ENCODE measurements at regions not wholly inside any gene's neighbourhood (a gene's known extent, or its start where the extent isn't known, plus 50 kb on each side); places are given as distances from the start of the nearest gene placed in this dataset.

DNA sequence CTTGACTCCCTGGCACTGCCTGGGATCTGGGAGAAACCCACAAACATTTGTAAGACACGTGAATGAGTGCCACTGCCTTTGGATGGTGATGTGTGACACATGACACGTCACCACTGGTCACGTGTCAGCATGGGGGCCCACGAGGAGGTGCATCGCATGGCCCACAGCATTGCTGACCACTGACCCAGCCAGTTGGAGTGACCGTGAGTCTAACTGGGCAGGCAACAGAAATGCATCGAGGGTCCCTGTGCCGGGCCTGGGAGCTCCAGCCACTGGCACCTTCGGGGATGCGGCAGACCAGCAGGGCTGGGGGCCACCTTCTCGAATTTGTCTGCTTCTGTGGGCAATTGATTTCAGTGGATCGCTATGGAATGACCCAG is 121.9 kb upstream of the HDAC4 start:
- TF ChIP-seq, protein P1, sequence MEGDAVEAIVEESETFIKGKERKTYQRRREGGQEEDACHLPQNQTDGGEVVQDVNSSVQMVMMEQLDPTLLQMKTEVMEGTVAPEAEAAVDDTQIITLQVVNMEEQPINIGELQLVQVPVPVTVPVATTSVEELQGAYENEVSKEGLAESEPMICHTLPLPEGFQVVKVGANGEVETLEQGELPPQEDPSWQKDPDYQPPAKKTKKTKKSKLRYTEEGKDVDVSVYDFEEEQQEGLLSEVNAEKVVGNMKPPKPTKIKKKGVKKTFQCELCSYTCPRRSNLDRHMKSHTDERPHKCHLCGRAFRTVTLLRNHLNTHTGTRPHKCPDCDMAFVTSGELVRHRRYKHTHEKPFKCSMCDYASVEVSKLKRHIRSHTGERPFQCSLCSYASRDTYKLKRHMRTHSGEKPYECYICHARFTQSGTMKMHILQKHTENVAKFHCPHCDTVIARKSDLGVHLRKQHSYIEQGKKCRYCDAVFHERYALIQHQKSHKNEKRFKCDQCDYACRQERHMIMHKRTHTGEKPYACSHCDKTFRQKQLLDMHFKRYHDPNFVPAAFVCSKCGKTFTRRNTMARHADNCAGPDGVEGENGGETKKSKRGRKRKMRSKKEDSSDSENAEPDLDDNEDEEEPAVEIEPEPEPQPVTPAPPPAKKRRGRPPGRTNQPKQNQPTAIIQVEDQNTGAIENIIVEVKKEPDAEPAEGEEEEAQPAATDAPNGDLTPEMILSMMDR (IDR thresholded peaks at IDR 0.05; ENCODE audit: unreplicated experiment in 3 of 3) = no peak
- Mint-ChIP-seq H3K27ac (no peak overlapping the region), H3K4me1 (peaks cover 18% of the 10 kb centered on the region), H3K4me3 (no peak overlapping the region), H3K9me3 (peaks cover 3% of the 10 kb centered on the region), H3K36me3 (ENCODE audit: low read depth) (no peaks in the 10 kb centered on the region), H3K27me3 (ENCODE audit: low read depth) (peaks cover 4% of the 10 kb centered on the region)

DNA sequence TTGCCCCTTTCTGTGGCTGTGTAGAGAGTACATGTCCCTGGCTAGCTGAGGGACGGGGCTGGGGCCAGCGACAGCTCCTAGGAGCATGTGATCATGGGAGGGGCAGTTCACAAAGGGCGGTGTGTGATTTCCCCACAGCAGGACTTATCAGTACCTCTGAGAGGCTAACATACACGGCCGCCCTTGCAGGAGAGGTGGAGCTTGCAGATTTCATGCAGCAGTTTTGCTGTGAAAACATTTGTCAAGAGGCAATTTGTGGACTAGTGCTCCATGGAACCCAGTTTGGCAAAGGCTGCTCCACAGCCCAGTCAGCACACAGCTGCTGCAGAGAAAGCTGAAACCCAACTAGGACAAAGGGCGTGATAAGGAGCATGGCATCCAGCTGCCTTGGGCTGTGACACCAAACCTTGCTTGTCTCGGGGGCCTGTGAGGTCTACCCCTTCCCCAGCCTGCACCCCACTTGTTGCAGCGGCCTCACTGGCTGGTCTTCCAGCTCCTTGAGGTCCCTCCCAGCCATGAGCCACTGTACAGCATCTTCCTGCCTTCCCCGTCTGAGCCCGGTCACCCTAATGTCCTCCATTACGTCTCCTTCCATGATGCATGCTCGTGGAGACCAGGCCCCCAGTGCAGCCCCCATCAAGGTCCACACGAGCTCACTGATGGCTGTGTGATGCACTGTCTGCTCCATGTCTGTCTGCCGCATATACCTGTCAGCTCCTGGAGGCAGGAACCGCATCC is 121.4 kb upstream of the HDAC4 start:
- peaks cover 3% of the 10 kb centered on the region for H3K9me3 Mint-ChIP-seq
- peak overlapping the region in 1 of 3 experiments; percentile 59 for H3K27ac Mint-ChIP-seq
- H3K4me1 Mint-ChIP-seq = peaks cover 18% of the 10 kb centered on the region
- no peaks in the 10 kb centered on the region for H3K36me3 Mint-ChIP-seq (ENCODE audit: low read depth)
- H3K4me3 Mint-ChIP-seq = no peak overlapping the region
- TF ChIP-seq, protein P1 (IDR thresholded peaks at IDR 0.05; ENCODE audit: unreplicated experiment in 3 of 3) = no peak
- H3K27me3 Mint-ChIP-seq (ENCODE audit: low read depth) = peaks cover 4% of the 10 kb centered on the region

DNA sequence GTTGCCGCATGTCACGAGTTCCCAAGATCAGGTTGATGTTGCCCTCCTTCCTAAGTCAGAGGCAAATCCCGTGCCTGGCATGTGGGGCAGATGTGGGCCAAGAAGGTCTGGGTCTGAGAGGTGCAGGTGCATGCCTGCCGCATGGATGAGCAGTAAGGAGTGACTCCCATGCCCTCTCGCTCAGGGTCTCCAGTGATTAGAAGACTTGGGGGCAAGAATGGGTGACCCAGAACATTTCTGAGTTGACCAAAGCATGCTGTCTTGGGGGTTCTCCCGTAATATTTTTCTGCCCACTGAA is 120.6 kb upstream of the HDAC4 start:
- Mint-ChIP-seq H3K9me3 (peaks cover 3% of the 10 kb centered on the region), H3K27ac (no peak overlapping the region), H3K4me3 (no peak overlapping the region), H3K36me3 (ENCODE audit: low read depth) (no peaks in the 10 kb centered on the region), H3K27me3 (ENCODE audit: low read depth) (peaks cover 5% of the 10 kb centered on the region), H3K4me1 (peaks cover 18% of the 10 kb centered on the region)
- TF ChIP-seq, protein P1 (IDR thresholded peaks at IDR 0.05; ENCODE audit: unreplicated experiment in 3 of 3) = no peak

DNA sequence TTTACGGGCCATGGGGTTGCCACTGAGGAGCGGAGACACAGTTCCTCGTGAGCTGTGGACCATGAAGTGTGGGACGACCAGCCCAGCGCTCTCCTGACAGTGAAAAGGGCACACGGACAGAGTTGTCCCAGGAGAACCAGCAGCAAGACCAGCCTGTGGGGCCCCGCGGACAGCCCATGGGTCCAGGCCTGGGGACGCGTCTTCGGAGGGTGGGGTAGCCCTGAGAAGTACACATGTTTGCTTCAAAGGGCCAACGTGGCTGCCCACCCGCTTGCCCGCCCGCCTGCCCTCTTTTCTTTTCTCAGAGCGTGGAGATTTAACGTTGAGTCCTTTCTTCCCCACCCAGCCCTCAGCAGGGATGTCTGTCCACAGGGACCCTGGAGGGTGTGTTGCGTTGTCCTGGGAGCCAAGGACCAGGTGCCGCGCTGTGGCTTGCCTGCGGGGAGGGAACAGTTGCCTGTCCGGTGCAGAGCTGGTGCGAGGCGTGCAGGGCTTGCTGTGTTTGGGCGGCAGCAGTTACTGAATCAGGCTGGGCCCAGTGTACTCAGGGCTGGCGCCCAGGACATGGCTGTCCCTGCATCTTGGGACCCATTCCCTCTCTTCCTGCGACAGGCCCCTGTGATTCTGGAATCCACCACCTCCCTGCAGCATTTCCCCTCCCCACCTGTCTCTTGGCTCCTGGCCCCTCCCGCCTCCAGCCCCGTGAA is 120.1 kb upstream of the HDAC4 start:
- H3K4me1 Mint-ChIP-seq = peaks cover 18% of the 10 kb centered on the region
- H3K27me3 Mint-ChIP-seq (ENCODE audit: low read depth) = peaks cover 8% of the 10 kb centered on the region
- no peaks in the 10 kb centered on the region for H3K9me3 Mint-ChIP-seq
- no peaks in the 10 kb centered on the region for H3K36me3 Mint-ChIP-seq (ENCODE audit: low read depth)
- no peak overlapping the region for H3K4me3 Mint-ChIP-seq
- no peak overlapping the region for H3K27ac Mint-ChIP-seq
- TF ChIP-seq, protein P1 (IDR thresholded peaks at IDR 0.05; ENCODE audit: unreplicated experiment in 3 of 3) = no peak

DNA sequence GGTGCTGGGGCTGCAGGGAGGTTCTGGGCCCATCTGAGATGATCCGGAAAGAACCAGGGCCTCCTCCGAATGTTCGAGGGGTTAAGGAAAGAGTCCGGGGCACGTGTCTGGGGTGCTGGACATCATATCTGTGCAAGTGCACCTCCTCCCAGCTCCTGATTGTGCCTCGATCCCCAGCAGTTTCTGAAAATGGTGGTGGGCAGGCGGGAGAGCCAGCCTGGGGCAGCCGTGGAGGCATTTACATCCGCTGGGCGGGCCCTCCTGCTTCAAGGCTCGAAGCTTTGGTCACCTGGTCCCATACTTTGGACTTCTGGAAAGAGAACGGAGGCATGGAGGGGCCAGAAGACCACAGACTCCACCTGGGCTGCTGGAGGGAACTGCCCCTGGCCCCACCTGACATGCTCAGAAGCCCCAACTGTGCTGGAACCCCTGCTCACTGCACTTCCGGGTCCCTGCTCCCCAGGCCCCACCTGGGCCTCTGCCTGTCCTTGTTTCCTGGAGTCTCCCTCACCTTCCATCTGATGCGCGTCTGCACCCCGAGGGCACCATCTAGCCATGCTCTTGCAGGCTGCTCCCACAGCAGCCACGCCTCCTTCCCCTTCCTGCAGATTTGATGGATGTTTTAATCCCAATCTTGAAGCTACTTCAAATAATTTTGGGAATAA is 119.2 kb upstream of the HDAC4 start:
- Mint-ChIP-seq H3K4me1 (peaks cover 18% of the 10 kb centered on the region), H3K27me3 (ENCODE audit: low read depth) (peaks cover 8% of the 10 kb centered on the region), H3K9me3 (no peaks in the 10 kb centered on the region), H3K36me3 (ENCODE audit: low read depth) (no peaks in the 10 kb centered on the region), H3K27ac (peak overlapping the region in 2 of 3 experiments; percentile 48 to 68), H3K4me3 (no peak overlapping the region)
- TF ChIP-seq, protein P1 (IDR thresholded peaks at IDR 0.05; ENCODE audit: unreplicated experiment in 3 of 3) = no peak

Measured in nephron (organoid).